HT1080 (cell line): ENCODE measurements at regions not wholly inside any gene's neighbourhood (a gene's known extent, or its start where the extent isn't known, plus 50 kb on each side); places are given as distances from the start of the nearest gene placed in this dataset.
"Not testable (repeated sequence)": the region's sequence is repeated elsewhere in the genome, so short reads cannot be mapped to it uniquely, and the experiment has no call there.

ENCODE experiments used
- DNase-seq: peaks from one replicate; pipeline ENCODE4 v3.0.0-alpha.2; 2015; ENCODE audit warnings: low read depth

DNA sequence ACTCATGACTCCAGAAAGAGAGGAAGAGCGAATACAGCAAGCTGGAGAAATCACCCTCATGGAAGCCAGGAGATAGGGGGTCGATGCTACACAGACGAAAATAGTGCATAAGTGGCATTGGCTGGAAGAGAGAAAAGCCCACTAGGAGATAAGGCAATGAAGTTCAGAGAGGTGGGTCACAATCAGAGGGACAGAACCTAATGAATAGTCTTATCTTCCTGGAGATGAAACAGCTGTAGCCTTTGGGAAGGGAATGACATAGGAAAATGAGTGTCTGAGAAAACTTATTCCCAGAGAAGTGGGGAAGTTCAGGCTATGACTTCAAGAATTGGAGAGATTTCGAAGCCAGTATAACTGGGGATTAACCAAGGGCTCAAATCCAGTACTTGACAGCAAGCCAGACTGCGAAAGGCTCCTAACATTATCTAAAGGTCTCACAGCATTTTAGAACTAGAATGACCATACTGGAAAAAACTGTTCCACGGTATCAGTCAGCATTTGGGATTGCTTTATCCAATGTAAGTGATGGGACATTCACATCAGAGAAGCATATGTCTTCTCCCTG lies 211.1 kb downstream of the ZNF365 start:
- DNase-seq: no peak

DNA sequence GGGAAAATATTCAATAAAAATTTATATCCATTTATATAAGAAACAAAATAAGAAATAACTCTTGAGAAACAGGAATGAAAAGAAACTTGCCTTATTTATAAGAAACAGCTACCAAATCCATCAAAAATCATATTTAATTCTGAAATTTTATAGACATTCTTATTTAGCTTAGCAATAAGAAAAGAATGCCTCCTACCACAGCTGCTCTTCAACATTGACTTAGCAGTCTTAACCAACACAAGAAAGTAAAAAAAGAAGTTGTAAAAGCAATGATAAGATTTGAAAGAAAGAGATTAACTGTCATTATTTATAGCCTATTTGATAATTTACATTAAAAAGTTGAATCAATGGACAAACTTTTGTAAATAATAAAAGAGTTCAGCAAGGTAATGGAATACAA lies 212.8 kb downstream of the ZNF365 start:
- DNase-seq: no peak

DNA sequence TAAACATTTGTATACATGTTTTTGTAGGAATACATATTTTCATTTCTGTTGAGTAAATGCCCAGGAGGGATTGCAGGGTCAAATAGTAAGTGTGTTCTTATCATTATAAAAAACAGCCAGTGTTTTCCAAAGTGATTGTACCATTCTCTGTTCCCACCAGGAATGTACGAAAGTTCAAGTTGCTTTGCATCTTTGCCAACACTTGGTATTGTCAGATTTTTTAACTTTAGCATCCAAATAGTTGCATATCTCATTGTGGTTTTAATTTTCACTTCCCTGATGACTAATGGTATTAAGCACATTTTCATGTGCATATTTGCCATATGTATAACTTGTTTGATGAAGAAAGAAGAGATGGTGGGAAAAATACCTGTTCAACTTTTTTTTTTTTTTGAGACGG lies 213.9 kb downstream of the ZNF365 start:
- no peak for DNase-seq

DNA sequence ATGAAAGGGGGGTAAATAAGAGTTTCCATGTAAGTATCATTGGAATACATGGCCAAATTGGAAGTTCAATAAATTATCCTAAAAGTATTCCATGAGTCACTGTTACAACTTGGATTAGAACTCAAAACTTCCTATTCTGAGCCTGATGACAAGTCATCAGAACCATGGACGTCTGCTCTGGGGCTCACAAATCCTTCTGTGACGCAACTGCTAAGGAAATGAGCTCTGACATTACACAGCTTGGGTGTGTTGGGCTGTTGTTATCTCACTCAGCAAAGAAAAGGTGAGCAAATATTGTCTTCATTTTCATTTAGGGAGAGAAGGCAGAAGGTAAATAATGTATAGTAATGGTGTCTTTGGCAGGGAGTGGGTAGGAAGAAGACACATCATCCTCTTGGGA lies 214.8 kb upstream of the ADO start:
- peak; percentile 24 for DNase-seq

DNA sequence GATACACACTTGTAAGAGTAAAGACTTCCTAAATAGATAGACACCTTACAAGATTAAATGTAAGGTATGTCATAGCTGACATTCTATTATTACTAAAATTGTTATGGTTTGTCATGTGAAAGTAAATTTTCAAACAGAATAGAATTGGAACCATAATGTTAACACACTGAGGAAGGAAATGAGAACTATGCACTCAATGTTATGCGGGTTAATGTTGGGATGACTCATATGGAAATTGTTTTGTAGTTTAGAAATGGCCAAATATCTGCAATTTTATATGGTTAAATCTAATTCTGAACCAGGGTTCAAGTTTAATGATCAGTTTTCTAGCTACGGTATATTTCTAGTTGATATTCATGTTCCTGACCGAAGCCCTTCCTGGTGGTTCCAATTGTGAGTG lies 214.2 kb upstream of the ADO start:
- no peak for DNase-seq

DNA sequence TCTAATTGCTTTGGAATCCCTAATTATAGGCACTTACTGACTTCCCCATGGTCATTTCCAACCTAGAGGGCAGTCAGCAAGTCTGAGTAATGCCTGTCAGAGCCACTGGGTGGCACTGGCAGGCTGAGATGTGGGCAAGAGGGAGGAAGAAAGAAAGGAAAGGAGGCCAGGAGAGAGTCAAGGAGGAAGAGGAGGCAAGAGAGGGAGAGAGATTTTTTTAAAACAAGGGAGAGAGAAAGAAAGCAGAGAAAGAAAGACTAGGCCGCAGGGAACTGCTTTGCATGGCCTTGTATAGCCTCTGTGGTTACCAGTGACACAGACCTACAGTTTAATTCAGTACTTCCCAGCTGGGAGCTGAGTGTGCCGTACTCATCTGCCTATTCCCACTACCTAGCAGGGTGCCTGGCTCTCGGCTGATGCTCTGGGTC lies 210.4 kb upstream of the ADO start:
- DNase-seq: peak; percentile 67

DNA sequence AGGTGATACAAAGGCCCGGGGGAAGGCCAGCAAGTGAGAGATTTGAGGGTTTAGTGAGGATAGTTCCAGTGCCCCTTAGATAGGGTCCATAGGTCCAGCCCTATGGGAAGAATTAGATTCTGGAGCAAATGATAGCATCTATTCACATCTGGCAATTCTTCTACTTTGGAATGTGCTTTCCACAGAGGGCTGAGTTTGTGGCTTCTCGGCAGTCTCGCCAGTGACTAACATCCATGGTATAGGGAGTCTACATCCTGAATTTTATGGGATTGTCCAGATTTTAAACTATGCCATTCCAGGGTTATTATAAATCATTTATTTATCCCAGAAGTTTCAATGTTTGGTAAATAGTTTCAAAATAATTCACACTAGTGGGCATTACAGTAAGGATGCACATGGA lies 207.3 kb upstream of the ADO start:
- DNase-seq: peak; percentile 18

DNA sequence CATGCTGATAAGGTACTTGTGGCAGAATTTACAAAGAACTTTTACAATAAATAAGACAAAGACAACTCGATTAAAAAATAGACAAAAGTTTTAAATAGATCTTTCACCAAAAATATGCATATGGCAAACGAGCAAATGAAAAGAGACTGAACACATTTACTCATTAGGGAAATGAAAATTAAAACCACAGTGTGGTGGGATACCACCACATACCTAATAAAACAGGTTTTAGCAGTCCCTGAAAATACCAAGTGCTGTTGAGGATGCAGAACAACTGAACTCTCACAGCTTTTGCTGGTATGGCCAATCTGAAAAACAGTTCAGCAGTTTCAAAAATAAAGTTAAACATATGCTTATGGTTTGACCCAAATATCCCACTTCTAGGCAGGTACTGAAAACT lies 205.4 kb upstream of the ADO start:
- no peak for DNase-seq

DNA sequence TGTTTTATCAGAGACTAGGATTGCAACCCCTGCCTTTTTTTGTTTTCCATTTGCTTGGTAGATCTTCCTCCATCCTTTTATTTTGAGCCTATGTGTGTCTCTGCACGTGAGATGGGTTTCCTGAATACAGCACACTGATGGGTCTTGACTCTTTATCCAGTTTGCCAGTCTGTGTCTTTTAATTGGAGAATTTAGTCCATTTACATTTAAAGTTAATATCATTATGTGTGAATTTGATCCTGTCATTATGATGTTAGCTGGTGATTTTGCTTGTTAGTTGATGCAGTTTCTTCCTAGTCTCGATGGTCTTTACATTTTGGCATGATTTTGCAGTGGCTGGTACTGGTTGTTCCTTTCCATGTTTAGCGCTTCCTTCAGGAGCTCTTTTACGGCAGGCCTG lies 198.0 kb upstream of the ADO start:
- not testable (repeated sequence) for DNase-seq

DNA sequence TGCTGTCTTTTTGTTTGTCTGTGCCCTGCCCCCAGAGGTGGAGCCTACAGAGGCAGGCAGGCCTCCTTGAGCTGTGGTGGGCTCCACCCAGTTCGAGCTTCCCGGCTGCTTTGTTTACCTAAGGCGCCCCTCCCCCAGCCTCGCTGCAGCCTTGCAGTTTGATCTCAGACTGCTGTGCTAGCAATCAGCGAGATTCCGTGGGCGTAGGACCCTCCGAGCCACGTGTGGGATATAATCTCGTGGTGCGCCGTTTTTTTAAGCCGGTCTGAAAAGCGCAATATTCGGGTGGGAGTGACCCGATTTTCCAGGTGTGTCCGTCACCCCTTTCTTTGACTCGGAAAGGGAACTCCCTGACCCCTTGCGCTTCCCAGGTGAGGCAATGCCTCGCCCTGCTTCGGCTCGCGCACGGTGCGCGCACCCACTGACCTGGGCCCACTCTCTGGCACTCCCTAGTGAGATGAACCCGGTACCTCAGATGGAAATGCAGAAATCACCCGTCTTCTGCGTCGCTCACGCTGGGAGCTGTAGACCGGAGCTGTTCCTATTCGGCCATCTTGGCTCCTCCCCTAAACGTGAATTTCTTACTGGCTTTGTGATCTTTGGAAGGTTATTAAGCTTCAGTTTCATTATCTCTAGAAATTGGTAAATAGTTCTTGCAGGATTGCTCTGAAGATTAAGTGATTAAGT lies 196.2 kb upstream of the ADO start:
- DNase-seq: not testable (repeated sequence)

DNA sequence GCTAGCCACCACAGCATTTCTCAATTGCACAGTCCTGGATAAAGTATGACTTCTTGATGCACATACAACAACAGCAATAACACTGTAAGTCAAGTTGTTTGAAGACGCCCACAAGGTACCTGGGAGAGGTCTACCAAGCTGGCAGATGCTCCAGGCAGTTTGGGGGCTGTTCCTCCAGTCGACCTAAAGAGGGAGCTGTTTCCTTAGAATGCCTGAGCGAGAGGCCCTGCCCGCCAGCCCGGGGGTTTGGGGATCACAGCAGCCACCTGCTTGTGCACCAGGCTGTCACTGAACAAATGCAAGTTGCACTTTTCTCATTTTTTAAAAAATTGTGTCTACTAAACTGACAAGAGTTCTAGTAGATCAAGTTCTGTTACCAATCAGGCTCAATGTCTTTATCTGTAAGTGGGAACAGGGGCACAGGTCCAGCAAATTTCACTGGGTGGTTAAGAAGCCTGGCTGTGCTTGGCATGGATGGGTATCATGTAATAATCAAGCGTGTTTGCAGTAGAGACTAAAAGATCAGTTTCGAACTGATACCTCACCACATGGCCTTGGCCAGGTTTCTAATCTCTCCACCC lies 193.8 kb upstream of the ADO start:
- peak; percentile 44 for DNase-seq

DNA sequence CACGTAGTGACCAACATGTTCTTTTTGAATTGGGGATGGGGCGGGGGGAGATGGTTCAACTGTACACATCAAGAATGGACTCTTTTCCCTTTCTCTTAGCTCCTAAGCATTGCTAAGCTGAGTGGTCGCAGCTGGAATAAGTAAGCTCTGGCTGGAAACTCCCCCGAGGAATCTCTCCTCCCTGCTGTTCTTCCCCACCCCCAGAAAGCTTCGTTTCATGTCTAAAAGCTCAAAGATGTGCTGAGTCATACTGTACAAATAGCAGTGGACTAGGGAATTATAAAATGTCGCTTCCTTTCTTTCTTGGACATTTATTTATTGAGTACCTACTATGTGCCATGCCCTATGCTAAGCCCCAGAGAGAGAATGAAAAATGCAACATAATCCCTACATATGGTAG lies 191.1 kb upstream of the ADO start:
- DNase-seq: no peak

DNA sequence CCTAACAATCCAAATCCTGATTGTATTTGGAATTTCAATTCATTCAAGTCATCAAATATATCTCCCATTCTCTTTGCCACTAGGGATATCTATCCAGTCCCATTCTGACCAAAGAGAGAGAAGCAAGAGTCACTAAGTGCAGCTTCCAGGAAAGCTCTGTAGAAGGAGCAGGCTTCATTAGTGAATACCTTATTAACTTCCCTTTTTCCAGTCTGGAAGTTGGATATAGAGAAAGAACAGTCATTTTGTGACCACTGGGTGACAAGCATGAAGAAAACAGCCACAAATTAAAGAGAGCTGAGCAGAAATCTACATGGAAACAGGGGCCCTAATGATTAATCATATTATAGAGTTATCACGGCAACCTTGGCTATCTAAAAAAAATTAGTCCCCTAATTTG lies 190.7 kb upstream of the ADO start:
- DNase-seq: no peak

DNA sequence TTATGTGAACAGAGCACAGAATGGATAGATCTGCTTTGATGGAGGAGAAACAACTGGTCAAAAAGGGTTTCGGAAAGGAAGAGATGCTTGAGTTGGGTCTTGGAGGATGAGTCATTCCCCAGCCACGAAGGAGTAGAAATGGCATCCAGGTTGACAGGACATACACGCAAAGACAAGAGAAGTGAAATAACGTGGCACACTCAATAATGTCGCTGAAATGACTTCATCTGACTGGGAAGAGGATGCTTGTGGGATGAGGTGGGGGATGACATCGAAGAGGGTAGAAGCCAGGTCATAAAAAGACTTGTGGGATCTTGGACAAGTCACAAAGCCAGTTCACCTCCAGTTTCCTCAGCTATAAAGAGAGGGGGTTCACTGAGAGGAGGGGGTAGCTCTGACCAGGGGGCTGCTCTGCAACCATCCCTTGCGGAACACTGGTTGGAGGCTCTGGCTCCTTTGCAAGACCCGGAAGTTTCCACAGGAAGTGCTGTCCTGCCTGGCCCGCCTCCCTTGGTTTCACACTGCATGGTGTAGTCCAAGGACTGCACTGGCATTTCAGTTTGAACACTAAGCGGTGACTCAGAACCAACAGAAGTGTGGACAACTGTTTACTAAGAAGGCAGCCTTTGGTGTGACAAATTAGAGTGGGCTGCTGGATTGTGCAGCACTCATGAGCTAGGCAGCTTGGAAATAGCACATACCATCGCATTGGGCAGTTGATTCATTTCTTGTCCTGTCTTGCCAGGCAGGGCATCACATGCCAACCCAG lies 189.9 kb upstream of the ADO start:
- peak; percentile 76 for DNase-seq

DNA sequence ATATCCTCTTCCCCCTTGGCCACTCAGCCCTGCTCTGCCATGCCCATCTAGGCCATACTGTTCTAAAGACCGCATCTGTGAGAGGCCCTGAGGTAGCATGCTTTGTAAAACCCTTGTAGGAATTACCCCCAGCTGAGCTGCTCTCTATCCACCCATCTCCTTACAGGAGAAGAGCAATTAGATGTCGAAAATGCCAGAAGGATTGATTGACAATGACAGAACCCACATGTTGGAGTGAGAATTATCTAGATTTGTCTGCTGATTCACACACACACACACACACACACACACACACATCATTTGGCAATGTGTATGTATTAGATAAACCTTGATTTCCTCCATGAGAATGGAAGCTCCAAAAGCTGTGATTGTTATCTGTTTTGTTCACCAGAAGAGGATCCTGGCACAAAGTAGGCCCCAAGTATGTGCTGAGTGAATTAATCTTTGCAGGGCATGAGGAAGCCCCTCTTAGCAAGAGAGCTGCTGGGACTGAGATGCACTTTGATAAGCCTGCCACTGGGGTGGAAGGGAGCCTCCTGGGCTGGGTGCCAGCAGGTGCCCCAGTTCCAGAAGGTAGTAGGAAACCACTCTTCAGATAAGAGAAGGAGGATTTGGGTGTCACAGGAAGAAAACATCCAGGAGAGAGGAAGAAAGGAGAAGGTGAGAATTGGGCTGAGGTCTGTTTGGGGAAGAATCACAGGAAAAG lies 187.5 kb upstream of the ADO start:
- no peak for DNase-seq

DNA sequence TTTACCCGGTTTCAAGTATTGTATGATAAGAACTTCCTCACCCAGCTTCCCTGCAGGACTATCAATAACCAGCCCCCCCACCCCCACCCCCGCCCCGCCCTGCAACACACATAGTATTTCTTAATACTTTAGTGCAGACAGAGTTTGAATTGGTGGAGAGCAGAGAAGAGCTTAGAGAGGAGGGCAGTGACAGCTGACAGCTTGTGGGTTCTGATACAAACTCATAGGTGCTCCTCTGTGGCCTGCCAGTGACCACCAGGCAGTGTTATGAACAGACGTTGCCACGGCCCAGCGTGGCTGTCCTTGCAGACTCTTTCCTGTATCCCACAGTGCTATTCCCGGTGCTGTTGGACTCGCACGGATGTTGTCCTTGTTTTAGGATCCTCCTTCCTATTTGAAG lies 186.9 kb upstream of the ADO start:
- no peak for DNase-seq

DNA sequence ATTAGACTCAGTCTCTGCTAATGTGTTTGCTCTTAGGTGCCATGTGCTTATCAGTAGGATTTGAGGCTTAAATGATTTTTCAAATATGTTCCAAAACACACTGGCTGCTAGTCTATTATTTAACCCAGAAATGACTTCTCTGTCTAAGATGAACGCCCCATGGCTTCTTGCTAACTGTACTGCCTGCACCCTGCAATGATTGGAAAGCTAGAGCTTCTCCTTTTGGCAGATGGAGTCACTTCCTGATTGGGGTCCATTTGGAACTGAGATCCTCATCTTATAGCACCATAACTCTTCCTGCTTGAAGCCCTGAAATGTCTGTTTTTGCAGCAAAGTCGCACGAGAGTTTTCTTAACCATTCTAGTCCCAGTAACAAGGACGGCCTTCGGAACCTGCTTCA lies 186.5 kb upstream of the ADO start:
- no peak for DNase-seq

DNA sequence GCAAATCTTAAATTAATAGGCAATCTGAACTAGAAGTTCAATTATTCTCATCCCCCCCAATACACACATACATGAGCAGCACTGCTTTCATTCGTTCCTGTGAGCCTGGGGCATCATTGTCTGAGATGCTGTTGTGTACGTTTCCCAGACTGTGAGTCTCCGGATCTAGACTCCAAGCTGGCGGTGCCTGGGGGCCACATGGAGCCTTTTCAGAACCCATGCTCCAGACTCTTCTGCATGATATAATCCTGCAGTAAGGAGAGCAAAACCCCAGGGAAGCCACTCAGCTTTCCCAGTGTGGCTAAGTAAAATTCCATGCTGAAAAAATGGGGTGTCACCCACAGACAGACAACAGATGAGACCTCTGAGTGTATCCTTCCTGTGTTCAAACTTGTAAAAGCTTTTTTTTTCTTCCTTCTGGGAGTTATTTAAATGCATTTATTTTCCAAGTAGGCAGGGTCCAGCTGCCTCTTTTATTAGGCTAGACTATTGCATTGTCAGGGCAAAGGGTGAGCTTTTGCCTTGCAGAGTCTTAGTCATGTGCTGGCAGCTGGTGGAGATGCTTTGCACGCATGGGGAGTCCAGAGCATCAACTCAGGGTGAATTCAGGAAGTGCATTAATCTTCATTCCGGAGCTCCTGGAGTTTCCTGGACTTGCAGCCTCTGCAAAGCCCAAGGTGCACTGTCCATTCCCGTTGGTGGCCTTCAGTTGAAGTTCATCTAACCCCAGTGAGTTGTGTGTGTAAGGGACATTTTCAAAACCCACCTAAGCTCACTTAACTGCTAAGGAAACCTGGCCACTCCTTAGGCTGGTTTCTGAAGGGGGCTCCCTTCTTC lies 185.7 kb upstream of the ADO start:
- DNase-seq: peak; percentile 67

DNA sequence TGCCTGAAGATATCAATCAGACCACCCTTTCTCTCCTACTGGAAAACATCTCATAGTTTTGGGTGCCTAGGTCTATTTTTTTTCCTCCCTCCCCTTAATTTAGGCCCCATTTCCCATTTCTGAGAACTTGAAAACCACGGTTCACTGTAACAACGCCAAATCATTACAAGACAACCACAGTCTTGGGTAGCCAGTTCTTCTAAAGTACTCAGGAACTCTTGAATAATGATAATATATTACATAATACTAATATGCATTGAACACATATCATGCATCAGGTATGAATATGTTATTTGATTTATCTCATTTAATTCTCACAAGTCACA lies 185.1 kb upstream of the ADO start:
- DNase-seq: no peak

DNA sequence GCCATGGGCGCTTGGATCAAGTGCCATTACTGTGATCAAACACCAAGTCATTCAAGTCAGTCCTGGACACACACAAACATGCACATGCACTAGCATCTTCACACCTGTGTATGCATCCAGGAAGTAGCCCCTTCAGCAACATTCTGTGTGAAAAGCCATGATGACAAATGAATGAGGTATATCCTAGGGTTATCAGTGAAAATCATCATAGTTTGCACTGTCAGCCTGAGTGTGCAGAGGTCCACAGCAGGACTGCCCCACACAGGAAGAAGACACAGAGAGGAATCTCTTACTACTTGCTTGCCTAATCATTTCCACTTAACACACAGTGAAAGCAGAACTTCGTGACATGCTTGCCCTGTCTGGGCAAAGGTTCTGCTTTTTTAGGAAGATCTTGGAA lies 184.0 kb upstream of the ADO start:
- no peak for DNase-seq

DNA sequence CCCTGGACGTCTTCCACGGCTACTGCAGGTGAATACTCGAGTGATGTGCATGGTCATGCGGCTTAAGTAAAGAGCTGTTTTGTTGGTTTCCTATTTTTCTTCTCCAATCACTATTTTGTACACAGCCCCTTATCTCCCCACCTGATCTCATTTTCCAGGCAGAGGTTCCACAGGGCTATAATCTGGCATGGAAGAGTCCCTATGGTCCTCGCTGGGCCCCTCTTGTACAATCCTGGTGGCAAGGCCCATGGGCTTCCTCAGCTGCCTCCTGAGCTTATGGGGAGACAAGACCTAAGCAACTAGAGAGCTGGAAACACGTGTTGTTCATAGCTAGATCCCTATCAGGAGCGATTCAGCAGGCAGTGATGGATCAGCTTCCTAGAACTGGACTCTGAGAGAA lies 181.3 kb upstream of the ADO start:
- no peak for DNase-seq
